PC-9 (cell line): ENCODE measurements at regions not wholly inside any gene's neighbourhood (a gene's known extent, or its start where the extent isn't known, plus 50 kb on each side); places are given as distances from the start of the nearest gene placed in this dataset.

Source experiments
- BruUV-seq: library from RNA; stranded (reverse); fragments of 400-500 nt; replicated peaks from 2 replicates; lab custom pipeline; 2021; lab: Mats Ljungman, UMichigan
- CTCF ChIA-PET: fragments of 300-600 bp; sonication (Branson Sonifier 250); formaldehyde crosslinking; loops from one replicate; lab custom pipeline; 2022; ENCODE audit warnings: antibody characterized with exemption; lab: Charles Lee
- POLR2A ChIA-PET: fragments of 300-600 bp; sonication (Branson Sonifier 250); formaldehyde crosslinking; loops from one replicate; lab custom pipeline; 2022; ENCODE audit warnings: antibody characterized with exemption; ENCODE audit not compliant: unreplicated experiment; lab: Charles Lee
- DNase-seq, 2 experiments: peaks; one replicate each; pipeline versions ENCODE4 v3.0.0 to v3.0.0-alpha.2; 2015 to 2022; ENCODE audit warnings: mixed read lengths in 1 of 2
- H2AFZ ChIP-seq: fragments of 200-600 bp; sonication (generic); 2 replicates; pipeline ENCODE4 v1.8.1; 2017; ENCODE audit warnings: antibody characterized with exemption
- H3F3A ChIP-seq: fragments of 200-600 bp; sonication (generic); 2 replicates; pipeline ENCODE4 v1.8.1; 2017; ENCODE audit warnings: antibody characterized with exemption, mild to moderate bottlenecking, low read depth; ENCODE audit not compliant: insufficient read depth
- H3K27ac ChIP-seq: fragments of 200-600 bp; sonication (generic); 2 replicates; pipeline ENCODE4 v1.6.1; 2016; ENCODE audit warnings: mixed run types
- H3K27me3 ChIP-seq: fragments of 200-600 bp; sonication (generic); 2 replicates; pipeline ENCODE4 v1.6.1; 2016; ENCODE audit warnings: low read depth, mixed run types; ENCODE audit not compliant: insufficient read depth
- H3K36me3 ChIP-seq: fragments of 200-600 bp; sonication (generic); 2 replicates; pipeline ENCODE4 v1.6.1; 2016; ENCODE audit warnings: low read depth, mixed run types
- H3K4me1 ChIP-seq: fragments of 200-600 bp; sonication (generic); replicated peaks from 2 replicates; pipeline ENCODE4 v1.6.1; 2016; ENCODE audit warnings: mixed run types; ENCODE audit not compliant: insufficient read depth
- H3K4me2 ChIP-seq: fragments of 200-600 bp; sonication (generic); 2 replicates; pipeline ENCODE4 v1.6.1; 2017; ENCODE audit warnings: mixed run types
- H3K4me3 ChIP-seq: fragments of 200-600 bp; sonication (generic); 2 replicates; pipeline ENCODE4 v1.6.1; 2016; ENCODE audit warnings: mixed run types
- H3K79me2 ChIP-seq: fragments of 200-600 bp; sonication (generic); 2 replicates; pipeline ENCODE4 v1.6.1; 2017; ENCODE audit warnings: low read depth, mixed run types
- H3K9me2 ChIP-seq: fragments of 200-600 bp; sonication (generic); 2 replicates; pipeline ENCODE4 v1.8.1; 2017; ENCODE audit warnings: mild to moderate bottlenecking; ENCODE audit not compliant: insufficient read depth
- H3K9me3 ChIP-seq: fragments of 200-600 bp; sonication (generic); 2 replicates; pipeline ENCODE4 v1.8.1; 2016; ENCODE audit warnings: low read depth; ENCODE audit not compliant: insufficient read depth
- H4K20me1 ChIP-seq: fragments of 200-600 bp; sonication (generic); 2 replicates; pipeline ENCODE4 v1.8.1; 2017; ENCODE audit not compliant: insufficient read depth
- CTCF ChIP-seq: fragments of 200-600 bp; sonication (generic); conservative IDR thresholded peaks from 2 replicates; pipeline ENCODE4 v1.6.1; 2017; ENCODE audit warnings: mixed run types, antibody characterized with exemption, mild to moderate bottlenecking, moderate library complexity
- EZH2 ChIP-seq: fragments of 200-600 bp; sonication (generic); IDR thresholded peaks from 2 replicates; pipeline ENCODE4 v1.8.0; 2017; ENCODE audit warnings: antibody characterized with exemption, low read depth
- intact Hi-C: fragments of 100-400 bp; cut with micrococcal nuclease; formaldehyde crosslinking; loops from one replicate; pipeline ENCODE4 v1.10.0; 2022; ENCODE audit not compliant: unreplicated experiment

GRCh38 chr3:88775026-88775690 lies 332.3 kb upstream of the EPHA3 start:
- CTCF ChIA-PET = no interaction called here
- Histone ChIP-seq H3K79me2 (no peaks in the 10 kb centered on the region), H3K9me3 (no peaks in the 10 kb centered on the region), H3K9me2 (no peaks in the 10 kb centered on the region), H4K20me1 (no peaks in the 10 kb centered on the region), H3K36me3 (no peaks in the 10 kb centered on the region), H3K4me2 (no peak overlapping the region), H3K27me3 (no peaks in the 10 kb centered on the region), H3K4me3 (no peak overlapping the region), H3K27ac (no peak overlapping the region), H2AFZ (no peak overlapping the region), H3K4me1 (no peaks in the 10 kb centered on the region), H3F3A (no peaks in the 10 kb centered on the region)
- TF ChIP-seq CTCF (no peak), EZH2 (no peak)
- intact Hi-C loops = no loop called here
- BruUV-seq = no TSS peak
- POLR2A ChIA-PET = no interaction called here
- DNase-seq = no peak

- H3K79me2 ChIP-seq = no peaks in the 10 kb centered on the region
- no peaks in the 10 kb centered on the region for H3K9me2 ChIP-seq
- no peaks in the 10 kb centered on the region for H4K20me1 ChIP-seq
- no peak for DNase-seq
- no peak overlapping the region for H3K4me3 ChIP-seq
- no peak overlapping the region for H3K27ac ChIP-seq
- H3K36me3 ChIP-seq = no peaks in the 10 kb centered on the region
- H3K9me3 ChIP-seq = no peaks in the 10 kb centered on the region
- no peaks in the 10 kb centered on the region for H3K27me3 ChIP-seq
- TF ChIP-seq EZH2 (no peak), CTCF (no peak)
- POLR2A ChIA-PET = no interaction called here
- H3F3A ChIP-seq = no peaks in the 10 kb centered on the region
- no peak overlapping the region for H2AFZ ChIP-seq
- no peak overlapping the region for H3K4me2 ChIP-seq
- CTCF ChIA-PET = no interaction called here
- H3K4me1 ChIP-seq = no peaks in the 10 kb centered on the region
- BruUV-seq = no TSS peak
- intact Hi-C loops = no loop called here
Observed at GRCh38 chr3:88779482-88779881, 327.9 kb upstream of the EPHA3 start.

- DNase-seq = no peak
- BruUV-seq = no TSS peak
Observed at GRCh38 chr3:88784925-88785324, 322.5 kb upstream of the EPHA3 start.

More at GRCh38 chr3:88784925-88785324, 322.5 kb upstream of the EPHA3 start:
- H3K27ac ChIP-seq = no peak overlapping the region
- intact Hi-C loops = no loop called here
- no peaks in the 10 kb centered on the region for H3F3A ChIP-seq
- H3K4me1 ChIP-seq = no peaks in the 10 kb centered on the region
- no peaks in the 10 kb centered on the region for H3K27me3 ChIP-seq
- H3K9me2 ChIP-seq = peaks cover 3% of the 10 kb centered on the region; the same call in 1 of the 2 replicates
- no peak overlapping the region for H3K4me2 ChIP-seq
- H3K79me2 ChIP-seq = no peaks in the 10 kb centered on the region
- H3K4me3 ChIP-seq = no peak overlapping the region
- H4K20me1 ChIP-seq = no peaks in the 10 kb centered on the region
- no peaks in the 10 kb centered on the region for H3K9me3 ChIP-seq
- ChIA-PET POLR2A (no interaction called here), CTCF (no interaction called here)
- no peak for TF ChIP-seq EZH2
- no peak for TF ChIP-seq CTCF
- H2AFZ ChIP-seq = no peak overlapping the region
- H3K36me3 ChIP-seq = no peaks in the 10 kb centered on the region
